Motor neuron (in vitro differentiated cells): ENCODE measurements at regions not wholly inside any gene's neighbourhood (a gene's known extent, or its start where the extent isn't known, plus 50 kb on each side); places are given as distances from the start of the nearest gene placed in this dataset.
A peak's percentile ranks its signal among the peaks of the same experiment; 100 is the strongest.
"Not testable (repeated sequence)": the region's sequence is repeated elsewhere in the genome, so short reads cannot be mapped to it uniquely, and the experiment has no call there.

Experiments
- ATAC-seq, 8 experiments: fragments of 200-7000 bp; cut with Tn5 transposase; replicated peaks in 6 of 8; 2 replicates each; pipeline ENCODE4 v1.8.0; 2021; ENCODE audit warnings: mild to moderate bottlenecking in 8 of 8, moderate library complexity in 8 of 8
- H3K27ac ChIP-seq, 2 donors: fragments of 250-450 bp; sonication (Bioruptor Pico); 2 replicates each; pipeline ENCODE4 v1.9.0; 2021; ENCODE audit warnings: antibody characterized with exemption in 2 of 2, mild to moderate bottlenecking in 2 of 2, moderate library complexity in 1 of 2
- H3K4me1 ChIP-seq, 2 donors: fragments of 250-450 bp; sonication (Bioruptor Pico); replicated peaks in 1 of 2; 2 replicates each; pipeline ENCODE4 v1.6.1; 2021; ENCODE audit warnings: antibody characterized with exemption in 2 of 2, mild to moderate bottlenecking in 2 of 2, moderate library complexity in 1 of 2
- H3K4me3 ChIP-seq, 5 donors: fragments of 250-450 bp; sonication (Bioruptor Pico); 2 replicates each; pipeline ENCODE4 v1.9.0; 2021; ENCODE audit warnings: antibody characterized with exemption in 5 of 5, mild to moderate bottlenecking in 5 of 5, moderate library complexity in 4 of 5
- WGBS, 10 experiments: fragments of 450-650 bp; shearing (Covaris generic); methylation state at CpG; one replicate each; pipeline ENCODE4 v1.0.0; 2022; 5-methylcytosine and 5-hydroxymethylcytosine counted together
- in situ Hi-C, 9 experiments: fragments of 400-800 bp; cut with MboI; loops; one replicate each; pipeline ENCODE4 v1.15.0; 2021; ENCODE audit warnings: low sequenced_read_pairs in 9 of 9, low pct_unique_long_range_greater_than_20kb in 2 of 9; ENCODE audit not compliant: unreplicated experiment in 9 of 9

GRCh38 chr13:19072956-19073706 lies 108.5 kb downstream of the TUBA3C start:
- H3K4me3 ChIP-seq, ATAC-seq, in situ Hi-C loops, H3K27ac ChIP-seq, H3K4me1 ChIP-seq: not testable (repeated sequence)
- WGBS, 10 experiments: 9 to 46% (median 31%) methylated on average over 1 to 6 of the region's 11 CpGs; no CpG with 5 or more reads in 3 of the 10 experiments

GRCh38 chr13:19072543-19072942 lies 109.1 kb downstream of the TUBA3C start:
- WGBS, 10 experiments: 13 to 93% (median 62%) methylated on average over 2 to 3 of the region's 4 CpGs; no CpG with 5 or more reads in 3 of the 10 experiments
- in situ Hi-C loops: no loop called here
- ATAC-seq: no peak

GRCh38 chr13:19071161-19071936 lies 110.3 kb downstream of the TUBA3C start:
- in situ Hi-C loops: no loop called here
- WGBS, 10 experiments: 0 to 83% (median 60%) methylated on average over 1 to 4 of the region's 11 CpGs; no CpG with 5 or more reads in 4 of the 10 experiments

More at GRCh38 chr13:19072543-19072942, 109.1 kb downstream of the TUBA3C start:
- Histone ChIP-seq H3K4me1 (no peaks in the 10 kb centered on the region), H3K27ac (no peak overlapping the region), H3K4me3 (no peak overlapping the region)

GRCh38 chr13:19070398-19070735 lies 111.3 kb downstream of the TUBA3C start:
- Histone ChIP-seq H3K27ac (no peak overlapping the region), H3K4me3 (no peak overlapping the region), H3K4me1 (no peaks in the 10 kb centered on the region)
- WGBS, 10 experiments: 25 to 80% (median 48%) methylated on average over 1 to 3 of the region's 6 CpGs; no CpG with 5 or more reads in 6 of the 10 experiments
- ATAC-seq: no peak
- in situ Hi-C loops: no loop called here

More at GRCh38 chr13:19071161-19071936, 110.3 kb downstream of the TUBA3C start:
- no peak for ATAC-seq
- Histone ChIP-seq H3K4me1 (no peaks in the 10 kb centered on the region), H3K27ac (no peak overlapping the region), H3K4me3 (no peak overlapping the region)

GRCh38 chr13:19069684-19070397 lies 111.8 kb downstream of the TUBA3C start:
- no peak overlapping the region for H3K4me3 ChIP-seq
- WGBS, 10 experiments: 0 to 49% (median 22%) methylated on average over 1 to 4 of the region's 5 CpGs; no CpG with 5 or more reads in 2 of the 10 experiments
- no peak overlapping the region for H3K27ac ChIP-seq
- no peaks in the 10 kb centered on the region for H3K4me1 ChIP-seq
- no peak for ATAC-seq
- in situ Hi-C loops: no loop called here

GRCh38 chr13:19068691-19069090 lies 112.9 kb downstream of the TUBA3C start:
- Histone ChIP-seq H3K4me3 (no peak overlapping the region), H3K27ac (no peak overlapping the region), H3K4me1 (no peaks in the 10 kb centered on the region)
- 0 to 25% (median 6%) methylated on average over 1 to 2 of the region's 2 CpGs; no CpG with 5 or more reads in 6 of the 10 experiments for WGBS, 10 experiments
- peak in 3 of 8 experiments; percentile 54 to 76 (median 74) for ATAC-seq
- in situ Hi-C loops: no loop called here

GRCh38 chr13:19067767-19068166 lies 113.9 kb downstream of the TUBA3C start:
- Histone ChIP-seq H3K4me1 (no peaks in the 10 kb centered on the region), H3K27ac (no peak overlapping the region), H3K4me3 (no peak overlapping the region)
- in situ Hi-C loops: no loop called here
- WGBS, 10 experiments: 32 to 94% (median 75%) methylated on average over 2 of the region's 2 CpGs; no CpG with 5 or more reads in 5 of the 10 experiments
- no peak for ATAC-seq

GRCh38 chr13:19062801-19063200 lies 118.8 kb downstream of the TUBA3C start:
- in situ Hi-C loops: no loop called here
- H3K4me3 ChIP-seq: no peak overlapping the region
- no peaks in the 10 kb centered on the region for H3K4me1 ChIP-seq
- 0 to 83% (median 48%) methylated on average over 1 to 3 of the region's 4 CpGs; no CpG with 5 or more reads in 6 of the 10 experiments for WGBS, 10 experiments
- H3K27ac ChIP-seq: no peak overlapping the region
- ATAC-seq: no peak

- no peak overlapping the region for H3K27ac ChIP-seq
- in situ Hi-C loops: no loop called here
- H3K4me1 ChIP-seq: no peaks in the 10 kb centered on the region
- no peak for ATAC-seq
- 0 to 67% (median 50%) methylated on average over 1 to 3 of the region's 11 CpGs; no CpG with 5 or more reads in 5 of the 10 experiments for WGBS, 10 experiments
- no peak overlapping the region for H3K4me3 ChIP-seq
These were observed 119.5 kb downstream of the TUBA3C start for GRCh38 chr13:19062019-19062646.

- no peaks in the 10 kb centered on the region for H3K4me1 ChIP-seq
- H3K4me3 ChIP-seq: no peak overlapping the region
- in situ Hi-C loops: no loop called here
- 10 to 67% (median 55%) methylated on average over 2 to 3 of the region's 6 CpGs; no CpG with 5 or more reads in 6 of the 10 experiments for WGBS, 10 experiments
- no peak overlapping the region for H3K27ac ChIP-seq
- no peak for ATAC-seq
These were observed 120.3 kb downstream of the TUBA3C start for GRCh38 chr13:19061278-19061677.

GRCh38 chr13:19060311-19061002 lies 121.2 kb downstream of the TUBA3C start:
- H3K4me1 ChIP-seq: no peaks in the 10 kb centered on the region
- H3K4me3 ChIP-seq: no peak overlapping the region
- no peak overlapping the region for H3K27ac ChIP-seq
- 25 to 80% (median 73%) methylated on average over 1 to 3 of the region's 13 CpGs; no CpG with 5 or more reads in 5 of the 10 experiments for WGBS, 10 experiments
- ATAC-seq: no peak
- in situ Hi-C loops: no loop called here
